A549 (cell line): ENCODE measurements at regions not wholly inside any gene's neighbourhood (a gene's known extent, or its start where the extent isn't known, plus 50 kb on each side); places are given as distances from the start of the nearest gene placed in this dataset.

ENCODE experiments used
- BCL3 ChIP-seq: fragments of >200 bp; sonication (Bioruptor Twin); formaldehyde crosslinking; IDR thresholded peaks from 3 replicates; pipeline ENCODE4 v1.6.1; 2016
- POLR2A ChIP-seq: IDR thresholded peaks from 2 replicates; pipeline ENCODE4 v1.6.1; 2012; ENCODE audit warnings: mild to moderate bottlenecking, low read length
- POLR2AphosphoS2 ChIP-seq: conservative IDR thresholded peaks from 2 replicates; pipeline ENCODE4 v1.6.1; 2012; ENCODE audit warnings: low read length, improper control_type of control experiment, inconsistent platforms

GRCh38 chr2:166802475-166802874 is 85.8 kb upstream of the XIRP2 start:
- TF ChIP-seq POLR2AphosphoS2, result no peak
- TF ChIP-seq BCL3, result no peak
- no peak for TF ChIP-seq POLR2A
